Left ventricle myocardium inferior (tissue), 1 donor: ENCODE measurements at regions not wholly inside any gene's neighbourhood (a gene's known extent, or its start where the extent isn't known, plus 50 kb on each side); places are given as distances from the start of the nearest gene placed in this dataset.

Source experiments
- DNase-seq: peaks from one replicate; pipeline ENCODE4 v3.0.0-alpha.2; 2020
- H3K27ac ChIP-seq: fragments of 200-600 bp; replicated peaks from 2 replicates; pipeline ENCODE4 v1.8.0; 2021
- H3K27me3 ChIP-seq: fragments of 200-600 bp; 2 replicates; pipeline ENCODE4 v1.8.0; 2021; ENCODE audit warnings: low read depth
- H3K36me3 ChIP-seq: fragments of 200-600 bp; 2 replicates; pipeline ENCODE4 v1.8.0; 2021
- H3K4me1 ChIP-seq: fragments of 200-600 bp; 2 replicates; pipeline ENCODE4 v1.8.0; 2021
- H3K4me3 ChIP-seq: fragments of 200-600 bp; 2 replicates; pipeline ENCODE4 v1.8.0; 2021; ENCODE audit warnings: mild to moderate bottlenecking, moderate library complexity
- H3K9me3 ChIP-seq: fragments of 200-600 bp; replicated peaks from 2 replicates; pipeline ENCODE4 v1.8.0; 2021
- CTCF ChIP-seq: fragments of 200-600 bp; IDR thresholded peaks from 2 replicates; pipeline ENCODE4 v1.8.0; 2021; ENCODE audit warnings: antibody characterized with exemption, mild to moderate bottlenecking, borderline replicate concordance
- intact Hi-C: fragments of 100-400 bp; cut with micrococcal nuclease; formaldehyde crosslinking; loops from one replicate; pipeline ENCODE4 v1.11.0; 2022
- donor health status: DM: no; HTN: yes; CAD: no; lungs with severe emphysema.

GRCh38 chr1:73783352-73783751 lies 414.6 kb downstream of the LRRIQ3 start:
- Histone ChIP-seq H3K4me3 (no peak overlapping the region), H3K36me3 (no peaks in the 10 kb centered on the region), H3K27ac (no peak overlapping the region), H3K4me1 (no peaks in the 10 kb centered on the region), H3K9me3 (peaks cover 4% of the 10 kb centered on the region), H3K27me3 (no peaks in the 10 kb centered on the region)
- no peak for TF ChIP-seq CTCF
- intact Hi-C loops: no loop called here
- no peak for DNase-seq

- no peak for DNase-seq
- Histone ChIP-seq H3K9me3 (peaks cover 4% of the 10 kb centered on the region), H3K27me3 (no peaks in the 10 kb centered on the region), H3K4me3 (no peak overlapping the region), H3K4me1 (no peaks in the 10 kb centered on the region), H3K36me3 (no peaks in the 10 kb centered on the region), H3K27ac (no peak overlapping the region)
- intact Hi-C loops: no loop called here
- no peak for TF ChIP-seq CTCF
Measured at GRCh38 chr1:73782901-73783300, 415.1 kb downstream of the LRRIQ3 start.

GRCh38 chr1:73781251-73781650 lies 416.7 kb downstream of the LRRIQ3 start:
- no peak overlapping the region for H3K4me3 ChIP-seq
- no peaks in the 10 kb centered on the region for H3K27me3 ChIP-seq
- no peaks in the 10 kb centered on the region for H3K36me3 ChIP-seq
- H3K27ac ChIP-seq: no peak overlapping the region
- intact Hi-C loops: no loop called here
- DNase-seq: no peak
- H3K4me1 ChIP-seq: no peaks in the 10 kb centered on the region
- no peak for TF ChIP-seq CTCF
- no peaks in the 10 kb centered on the region for H3K9me3 ChIP-seq

- H3K27me3 ChIP-seq: no peaks in the 10 kb centered on the region
- H3K27ac ChIP-seq: no peak overlapping the region
- no peaks in the 10 kb centered on the region for H3K36me3 ChIP-seq
- intact Hi-C loops: no loop called here
- no peaks in the 10 kb centered on the region for H3K9me3 ChIP-seq
- no peak for TF ChIP-seq CTCF
- no peak for DNase-seq
- no peak overlapping the region for H3K4me3 ChIP-seq
- H3K4me1 ChIP-seq: no peaks in the 10 kb centered on the region
Measured at GRCh38 chr1:73778471-73778870, 419.5 kb downstream of the LRRIQ3 start.

GRCh38 chr1:73775896-73776295 lies 422.1 kb downstream of the LRRIQ3 start:
- TF ChIP-seq CTCF: no peak
- intact Hi-C loops: no loop called here
- no peak overlapping the region for H3K4me3 ChIP-seq
- DNase-seq: no peak
- H3K9me3 ChIP-seq: no peaks in the 10 kb centered on the region
- no peaks in the 10 kb centered on the region for H3K4me1 ChIP-seq
- no peaks in the 10 kb centered on the region for H3K36me3 ChIP-seq
- H3K27me3 ChIP-seq: no peaks in the 10 kb centered on the region
- no peak overlapping the region for H3K27ac ChIP-seq

GRCh38 chr1:73772941-73773340 lies 425.0 kb downstream of the LRRIQ3 start:
- no peak for TF ChIP-seq CTCF
- Histone ChIP-seq H3K9me3 (no peaks in the 10 kb centered on the region), H3K36me3 (no peaks in the 10 kb centered on the region), H3K4me1 (no peaks in the 10 kb centered on the region), H3K27me3 (no peaks in the 10 kb centered on the region), H3K27ac (no peak overlapping the region), H3K4me3 (no peak overlapping the region)
- DNase-seq: no peak
- intact Hi-C loops: no loop called here
